Natural killer cell (primary cell): ENCODE measurements at regions not wholly inside any gene's neighbourhood (a gene's known extent, or its start where the extent isn't known, plus 50 kb on each side); places are given as distances from the start of the nearest gene placed in this dataset.

Experiments used
- ATAC-seq, 3 donors: fragments of 150-1000 bp in 2 of 3; fragments of 200-7000 bp in 1 of 3; cut with Tn5 transposase; 1 replicate in 1 of 3; 2 replicates in 2 of 3; pipeline ENCODE4 v1.10.0; 2021; ENCODE audit warnings: mild to moderate bottlenecking in 2 of 3, moderate library complexity in 2 of 3
- DNase-seq, 2 donors: peaks; one replicate each; pipeline versions ENCODE4 v3.0.0 to v3.0.0-alpha.2; 2013 to 2021; ENCODE audit warnings: mixed read lengths in 1 of 2
- H3K27ac ChIP-seq: one replicate; pipeline ENCODE4 v1.5.1; 2013; ENCODE audit warnings: mild to moderate bottlenecking, low read length
- H3K27me3 ChIP-seq: one replicate; pipeline ENCODE4 v1.6.1; 2013; ENCODE audit warnings: low read length; ENCODE audit not compliant: control insufficient read depth, insufficient read depth
- H3K36me3 ChIP-seq: one replicate; pipeline ENCODE4 v1.6.1; 2013; ENCODE audit warnings: low read length; ENCODE audit not compliant: control insufficient read depth, insufficient read depth
- H3K4me1 ChIP-seq: one replicate; pipeline ENCODE4 v1.6.1; 2013; ENCODE audit warnings: low read length; ENCODE audit not compliant: control insufficient read depth, insufficient read depth
- H3K4me3 ChIP-seq: one replicate; pipeline ENCODE4 v1.5.1; 2013; ENCODE audit warnings: low read length
- H3K9me3 ChIP-seq: one replicate; pipeline ENCODE4 v1.6.1; 2013; ENCODE audit warnings: low read length; ENCODE audit not compliant: control insufficient read depth, insufficient read depth
- H3K27ac Mint-ChIP-seq, 2 donors: one replicate each; pipeline ENCODE4 v1.8.0; 2022; ENCODE audit warnings: mild to moderate bottlenecking in 2 of 2, mixed read lengths in 2 of 2, moderate library complexity in 1 of 2
- H3K27me3 Mint-ChIP-seq, 2 donors: one replicate each; pipeline ENCODE4 v1.8.0; 2022; ENCODE audit warnings: low read depth in 2 of 2, mixed read lengths in 2 of 2
- H3K36me3 Mint-ChIP-seq: one replicate; pipeline ENCODE4 v1.8.0; 2022; ENCODE audit warnings: mixed read lengths
- H3K4me1 Mint-ChIP-seq, 2 donors: one replicate each; pipeline ENCODE4 v1.8.0; 2022; ENCODE audit warnings: mixed read lengths in 2 of 2
- H3K4me3 Mint-ChIP-seq: one replicate; pipeline ENCODE4 v1.8.0; 2022; ENCODE audit warnings: mild to moderate bottlenecking, moderate library complexity, mixed read lengths
- H3K9me3 Mint-ChIP-seq, 2 donors: one replicate each; pipeline ENCODE4 v1.8.0; 2022; ENCODE audit warnings: mixed read lengths in 2 of 2
- WGBS: methylation state at CpG from one replicate; pipeline ENCODE4 v1.1.7; 2013; ENCODE audit warnings: missing lambda C conversion rate; ENCODE audit not compliant: insufficient coverage; 5-methylcytosine and 5-hydroxymethylcytosine counted together
- intact Hi-C: fragments of 100-400 bp; cut with micrococcal nuclease; formaldehyde crosslinking; loops from one replicate; pipeline ENCODE4 v1.14.2; 2022
- TF ChIP-seq, protein P1 (sequence below): fragments of 200-600 bp; IDR thresholded peaks from one replicate; pipeline ENCODE4 v1.8.0; 2022; ENCODE audit warnings: antibody characterized with exemption

DNA sequence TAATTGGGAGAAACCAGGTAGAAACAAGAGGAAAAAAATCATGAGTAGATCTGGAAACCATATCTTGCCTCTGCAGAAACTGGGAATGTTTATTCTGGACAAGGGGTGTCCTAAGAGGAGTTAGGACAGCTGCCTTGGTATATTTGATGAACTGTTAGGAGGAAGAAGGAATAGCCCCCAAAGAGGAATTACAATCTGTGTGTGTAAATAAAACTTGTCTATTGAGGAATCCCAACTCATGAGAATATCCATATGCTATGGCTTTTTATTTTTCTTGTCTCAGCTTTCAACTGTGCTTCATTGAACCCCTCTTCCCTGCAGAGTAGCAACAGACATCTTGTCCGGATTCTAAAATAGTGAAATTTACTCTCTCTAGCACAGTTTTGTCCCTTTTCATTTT lies 423.5 kb upstream of the SLC14A2 start:
- Histone ChIP-seq H3K4me1 (no peaks in the 10 kb centered on the region), H3K27ac (no peak overlapping the region), H3K27me3 (no peaks in the 10 kb centered on the region), H3K9me3 (no peaks in the 10 kb centered on the region), H3K36me3 (no peaks in the 10 kb centered on the region), H3K4me3 (no peak overlapping the region)
- Mint-ChIP-seq H3K4me3 (no peak overlapping the region), H3K4me1 (no peaks in the 10 kb centered on the region), H3K27ac (no peak overlapping the region), H3K27me3 (peaks cover 0 to 4% of the 10 kb centered on the region in 2 donors), H3K36me3 (no peaks in the 10 kb centered on the region), H3K9me3 (no peaks in the 10 kb centered on the region)
- intact Hi-C loops: no loop called here
- ATAC-seq: no peak
- DNase-seq: no peak
- no CpG with 5 or more reads among the region's 1 CpG for WGBS
- TF ChIP-seq, protein P1, sequence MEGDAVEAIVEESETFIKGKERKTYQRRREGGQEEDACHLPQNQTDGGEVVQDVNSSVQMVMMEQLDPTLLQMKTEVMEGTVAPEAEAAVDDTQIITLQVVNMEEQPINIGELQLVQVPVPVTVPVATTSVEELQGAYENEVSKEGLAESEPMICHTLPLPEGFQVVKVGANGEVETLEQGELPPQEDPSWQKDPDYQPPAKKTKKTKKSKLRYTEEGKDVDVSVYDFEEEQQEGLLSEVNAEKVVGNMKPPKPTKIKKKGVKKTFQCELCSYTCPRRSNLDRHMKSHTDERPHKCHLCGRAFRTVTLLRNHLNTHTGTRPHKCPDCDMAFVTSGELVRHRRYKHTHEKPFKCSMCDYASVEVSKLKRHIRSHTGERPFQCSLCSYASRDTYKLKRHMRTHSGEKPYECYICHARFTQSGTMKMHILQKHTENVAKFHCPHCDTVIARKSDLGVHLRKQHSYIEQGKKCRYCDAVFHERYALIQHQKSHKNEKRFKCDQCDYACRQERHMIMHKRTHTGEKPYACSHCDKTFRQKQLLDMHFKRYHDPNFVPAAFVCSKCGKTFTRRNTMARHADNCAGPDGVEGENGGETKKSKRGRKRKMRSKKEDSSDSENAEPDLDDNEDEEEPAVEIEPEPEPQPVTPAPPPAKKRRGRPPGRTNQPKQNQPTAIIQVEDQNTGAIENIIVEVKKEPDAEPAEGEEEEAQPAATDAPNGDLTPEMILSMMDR: no peak

DNA sequence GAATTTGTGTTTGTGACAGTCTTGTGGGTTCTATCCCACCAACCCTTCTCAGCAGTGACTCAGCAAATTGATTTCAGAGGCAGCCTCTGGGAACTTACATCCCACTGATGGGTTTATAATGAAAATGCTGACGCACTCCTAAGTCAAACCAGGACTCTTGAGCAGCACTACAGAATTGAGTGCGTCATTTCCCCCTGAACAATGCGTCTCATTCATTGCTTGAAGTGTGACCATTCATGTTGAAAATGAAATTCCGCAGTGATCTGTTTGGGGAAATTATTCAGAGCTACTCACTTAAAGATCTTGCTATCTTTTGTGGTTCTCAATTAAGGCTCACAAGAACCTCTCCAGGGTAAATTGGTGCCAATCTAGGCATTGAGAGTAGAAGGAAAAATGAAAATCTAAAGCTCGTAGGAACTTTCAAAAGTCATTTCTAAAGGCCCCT lies 417.7 kb upstream of the SLC14A2 start:
- TF ChIP-seq, protein P1: no peak
- Histone ChIP-seq H3K4me3 (no peak overlapping the region), H3K36me3 (no peaks in the 10 kb centered on the region), H3K4me1 (no peaks in the 10 kb centered on the region), H3K27ac (no peak overlapping the region), H3K9me3 (no peaks in the 10 kb centered on the region), H3K27me3 (no peaks in the 10 kb centered on the region)
- Mint-ChIP-seq H3K27me3 (peaks cover 11 to 15% of the 10 kb centered on the region in 2 donors), H3K4me1 (no peaks in the 10 kb centered on the region), H3K9me3 (no peaks in the 10 kb centered on the region), H3K36me3 (no peaks in the 10 kb centered on the region), H3K4me3 (no peak overlapping the region), H3K27ac (no peak overlapping the region)
- ATAC-seq: no peak
- intact Hi-C loops: no loop called here
- WGBS: 33% methylated on average over 4 of the region's 5 CpGs
- DNase-seq: peak in 1 of 2 donors; percentile 2

DNA sequence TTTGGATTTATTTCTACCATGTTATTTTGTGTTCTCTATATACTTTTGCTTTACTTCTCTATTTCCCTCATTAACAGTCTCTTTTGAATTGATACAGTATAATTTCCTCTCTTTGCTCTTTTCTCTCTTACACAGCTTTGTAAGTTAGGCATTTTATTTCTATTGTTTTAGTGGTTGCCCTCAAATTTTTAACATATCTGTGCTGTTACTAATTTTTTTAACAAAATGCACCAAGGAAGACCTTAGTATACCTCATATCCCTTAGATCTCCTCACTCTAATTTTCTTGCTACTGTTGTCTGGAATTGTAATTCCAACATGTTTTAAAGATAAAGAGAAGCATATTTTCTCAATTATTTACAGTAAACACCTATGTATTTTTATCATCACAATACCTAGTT lies 416.8 kb upstream of the SLC14A2 start:
- intact Hi-C loops: no loop called here
- Histone ChIP-seq H3K9me3 (no peaks in the 10 kb centered on the region), H3K4me3 (no peak overlapping the region), H3K4me1 (no peaks in the 10 kb centered on the region), H3K27me3 (no peaks in the 10 kb centered on the region), H3K27ac (no peak overlapping the region), H3K36me3 (no peaks in the 10 kb centered on the region)
- DNase-seq: no peak
- Mint-ChIP-seq H3K4me3 (no peak overlapping the region), H3K9me3 (no peaks in the 10 kb centered on the region), H3K4me1 (no peaks in the 10 kb centered on the region), H3K36me3 (no peaks in the 10 kb centered on the region), H3K27ac (no peak overlapping the region), H3K27me3 (peaks cover 11 to 15% of the 10 kb centered on the region in 2 donors)
- ATAC-seq: no peak
- TF ChIP-seq, protein P1: no peak

DNA sequence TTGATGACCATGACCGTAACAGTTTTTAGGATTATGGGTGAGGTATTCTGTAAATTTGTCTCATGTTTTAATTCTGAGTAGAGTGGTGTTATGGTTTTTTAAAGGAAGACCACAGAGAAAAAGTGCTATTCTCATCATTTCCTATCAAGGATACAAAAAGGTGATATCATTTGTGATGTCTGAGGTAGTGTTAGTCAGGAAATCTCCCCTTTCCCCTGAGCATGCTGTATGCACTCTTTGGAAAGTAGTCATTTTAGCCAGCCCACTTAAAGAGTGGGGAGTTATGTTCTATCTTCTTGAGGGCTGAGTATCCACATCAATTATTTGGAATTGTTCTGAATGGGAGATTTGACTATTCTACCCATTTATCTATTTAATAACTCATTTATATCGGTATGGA lies 414.2 kb upstream of the SLC14A2 start:
- Mint-ChIP-seq H3K4me3 (no peak overlapping the region), H3K36me3 (no peaks in the 10 kb centered on the region), H3K27me3 (peaks cover 8 to 15% of the 10 kb centered on the region in 2 donors), H3K27ac (no peak overlapping the region), H3K9me3 (no peaks in the 10 kb centered on the region), H3K4me1 (no peaks in the 10 kb centered on the region)
- Histone ChIP-seq H3K9me3 (no peaks in the 10 kb centered on the region), H3K4me3 (no peak overlapping the region), H3K4me1 (no peaks in the 10 kb centered on the region), H3K27ac (no peak overlapping the region), H3K36me3 (no peaks in the 10 kb centered on the region), H3K27me3 (no peaks in the 10 kb centered on the region)
- no peak for ATAC-seq
- intact Hi-C loops: no loop called here
- no peak for DNase-seq
- TF ChIP-seq, protein P1: no peak
- 100% methylated on average over 1 of the region's 2 CpGs for WGBS
